SK-N-SH treated with all-trans-retinoic acid at 6 μM for 48 hours (cell line): ENCODE measurements at regions not wholly inside any gene's neighbourhood (a gene's known extent, or its start where the extent isn't known, plus 50 kb on each side); places are given as distances from the start of the nearest gene placed in this dataset.

Source experiments
- ARNTL ChIP-seq: fragments of 450-650 bp; formaldehyde crosslinking; IDR thresholded peaks from 2 replicates; pipeline ENCODE4 v1.5.0; 2020; ENCODE audit warnings: low read depth, mild to moderate bottlenecking, moderate library complexity, borderline replicate concordance
- CREB5 ChIP-seq: fragments of 250-450 bp; sonication (Bioruptor Pico); IDR thresholded peaks from 2 replicates; pipeline ENCODE4 v1.5.1; 2020; ENCODE audit warnings: low read depth, mild to moderate bottlenecking, moderate library complexity
- CSRNP3 ChIP-seq: fragments of 250-450 bp; sonication (Bioruptor Pico); IDR thresholded peaks from 2 replicates; pipeline ENCODE4 v1.5.1; 2021; ENCODE audit warnings: mild to moderate bottlenecking, moderate library complexity
- ISL1 ChIP-seq: fragments of 250-450 bp; sonication (Bioruptor Pico); IDR thresholded peaks from 2 replicates; pipeline ENCODE4 v2.1.2; 2022; ENCODE audit warnings: mild to moderate bottlenecking, moderate library complexity
- PATZ1 ChIP-seq: fragments of 250-450 bp; sonication (Bioruptor Pico); IDR thresholded peaks from 2 replicates; pipeline ENCODE4 v1.8.0; 2020; ENCODE audit warnings: mild to moderate bottlenecking, moderate library complexity, borderline replicate concordance
- TCF4 ChIP-seq: fragments of 250-450 bp; sonication (Bioruptor Pico); IDR thresholded peaks from 2 replicates; pipeline ENCODE4 v1.8.0; 2021; ENCODE audit warnings: mild to moderate bottlenecking, moderate library complexity, borderline replicate concordance
- TOX ChIP-seq: fragments of 250-450 bp; sonication (Bioruptor Pico); IDR thresholded peaks from 2 replicates; pipeline ENCODE4 v1.8.0; 2021; ENCODE audit warnings: mild to moderate bottlenecking, moderate library complexity, borderline replicate concordance
- TSHZ2 ChIP-seq: fragments of 250-450 bp; sonication (Bioruptor Pico); IDR thresholded peaks from 2 replicates; pipeline ENCODE4 v1.5.0; 2020; ENCODE audit warnings: mild to moderate bottlenecking, moderate library complexity
- ZFP30 ChIP-seq: fragments of 450-650 bp; formaldehyde crosslinking; IDR thresholded peaks from 2 replicates; pipeline ENCODE4 v1.5.0; 2022; ENCODE audit warnings: mild to moderate bottlenecking, moderate library complexity
- ZNF565 ChIP-seq: fragments of 450-650 bp; formaldehyde crosslinking; conservative IDR thresholded peaks from 2 replicates; pipeline ENCODE4 v1.5.0; 2020; ENCODE audit warnings: low read depth, mild to moderate bottlenecking, moderate library complexity

- TF ChIP-seq PATZ1 (CRISPR knock-in tag), result no peak
- TF ChIP-seq ZFP30, result no peak
- TF ChIP-seq ZNF565, result no peak
- TF ChIP-seq ARNTL (CRISPR knock-in tag), result no peak
- no peak for TF ChIP-seq TOX (CRISPR knock-in tag)
- no peak for TF ChIP-seq TCF4
- no peak for TF ChIP-seq CREB5 (CRISPR knock-in tag)
- TF ChIP-seq CSRNP3, result no peak
- no peak for TF ChIP-seq ISL1 (CRISPR knock-in tag)
- no peak for TF ChIP-seq TSHZ2 (CRISPR knock-in tag)
Observed at GRCh38 chr2:109677835-109678580, 63.8 kb downstream of the SOWAHC start.
